H1 (cell line): ENCODE measurements at regions not wholly inside any gene's neighbourhood (a gene's known extent, or its start where the extent isn't known, plus 50 kb on each side); places are given as distances from the start of the nearest gene placed in this dataset.

Experiments used
- CTCF ChIA-PET: fragments of 300-600 bp; sonication (Branson Sonifier 250); formaldehyde crosslinking; loops from one replicate; lab custom pipeline; 2021; ENCODE audit not compliant: partially characterized antibody; lab: Charles Lee
- POLR2A ChIA-PET: fragments of 300-600 bp; sonication (Branson Sonifier 250); formaldehyde crosslinking; loops from one replicate; lab custom pipeline; 2021; ENCODE audit warnings: inconsistent platforms; ENCODE audit not compliant: partially characterized antibody; lab: Charles Lee
- DNase-seq, 2 experiments: peaks; one replicate each; pipeline versions ENCODE4 v3.0.0 to v3.0.0-alpha.2; 2010 to 2022; ENCODE audit warnings: low spot score in 2 of 2, low read depth in 1 of 2, mixed read lengths in 1 of 2
- FAIRE-seq: peaks from 2 replicates; lab custom pipeline; 2011; peaks lifted over from hg19 to GRCh38; lab: Jason Lieb, UNC
- H2AFZ ChIP-seq: 2 replicates; pipeline ENCODE4 v1.8.1; 2012; ENCODE audit warnings: low read length, inconsistent platforms
- H2AK5ac ChIP-seq: 2 replicates; pipeline ENCODE4 v1.6.1; 2013; ENCODE audit warnings: low read depth, low read length
- H2BK120ac ChIP-seq: replicated peaks from 2 replicates; pipeline ENCODE3; 2013; ENCODE audit warnings: low read depth, low read length, inconsistent platforms
- H2BK12ac ChIP-seq: 2 replicates; pipeline ENCODE4 v1.6.1; 2013; ENCODE audit warnings: low read depth, low read length
- H2BK15ac ChIP-seq: 2 replicates; pipeline ENCODE4 v1.6.1; 2013; ENCODE audit warnings: low read length
- H2BK20ac ChIP-seq: 2 replicates; pipeline ENCODE4 v1.6.1; 2013; ENCODE audit warnings: low read length
- H2BK5ac ChIP-seq: 2 replicates; pipeline ENCODE4 v1.6.1; 2013; ENCODE audit warnings: low read depth, low read length
- H3K14ac ChIP-seq: 2 replicates; pipeline ENCODE4 v1.6.1; 2013; ENCODE audit warnings: inconsistent platforms; ENCODE audit not compliant: insufficient read length
- H3K18ac ChIP-seq: 2 replicates; pipeline ENCODE4 v1.6.1; 2013; ENCODE audit warnings: low read length; ENCODE audit errors: extremely low read depth
- H3K23ac ChIP-seq: 2 replicates; pipeline ENCODE4 v1.6.1; 2013; ENCODE audit warnings: inconsistent platforms; ENCODE audit not compliant: insufficient read length
- H3K23me2 ChIP-seq: 2 replicates; pipeline ENCODE4 v1.6.1; 2013; ENCODE audit warnings: low read depth, low read length
- H3K27ac ChIP-seq: 2 replicates; pipeline ENCODE4 v1.6.1; 2011; ENCODE audit warnings: low read depth, low read length, inconsistent platforms
- H3K27me3 ChIP-seq, 4 experiments: replicated peaks in 1 of 4; 1 replicate in 1 of 4; 2 replicates in 3 of 4; pipeline versions ENCODE4 v1.6.1 to v1.8.1; 2011 to 2013; ENCODE audit warnings: low read length in 3 of 4, mild to moderate bottlenecking in 3 of 4, inconsistent platforms in 2 of 4, mixed read lengths in 2 of 4, moderate library complexity in 1 of 4; ENCODE audit not compliant: control insufficient read depth in 3 of 4, insufficient read depth in 3 of 4; ENCODE audit errors: extremely low read depth in 1 of 4
- H3K36me3 ChIP-seq, 4 experiments: 2 replicates each; pipeline versions ENCODE4 v1.6.1 to v1.8.1; 2011 to 2013; ENCODE audit warnings: mild to moderate bottlenecking in 4 of 4, low read length in 3 of 4, moderate library complexity in 2 of 4, control low read depth in 1 of 4, inconsistent platforms in 1 of 4; ENCODE audit not compliant: insufficient read depth in 4 of 4, control insufficient read depth in 2 of 4
- H3K4ac ChIP-seq: replicated peaks from 2 replicates; pipeline ENCODE3; 2013; ENCODE audit warnings: low read length, low read depth, mixed read lengths, inconsistent platforms; ENCODE audit not compliant: insufficient read length
- H3K4me1 ChIP-seq, 4 experiments: replicated peaks in 1 of 4; 1 replicate in 1 of 4; 2 replicates in 3 of 4; pipeline versions ENCODE4 v1.6.1 to v1.8.1; 2011 to 2013; ENCODE audit warnings: low read length in 3 of 4, inconsistent platforms in 2 of 4, mixed read lengths in 1 of 4; ENCODE audit not compliant: insufficient read depth in 4 of 4, control insufficient read depth in 3 of 4
- H3K4me2 ChIP-seq, 2 experiments: 2 replicates each; pipeline versions ENCODE4 v1.6.1 to v1.8.1; 2011 to 2013; ENCODE audit warnings: low read depth in 2 of 2, low read length in 2 of 2, control low read depth in 1 of 2, inconsistent platforms in 1 of 2, mild to moderate bottlenecking in 1 of 2; ENCODE audit not compliant: insufficient read depth in 1 of 2
- H3K4me3 ChIP-seq, 4 experiments: fragments of 200-600, 300-600 bp in 1 of 4; sonication (generic), shearing (Covaris generic), sonication (Bioruptor Twin) in 1 of 4; 2 replicates each; pipeline versions ENCODE4 v1.5.1 to v1.8.1; 2011 to 2016; ENCODE audit warnings: low read length in 4 of 4, low read depth in 3 of 4, control low read depth in 2 of 4, inconsistent platforms in 2 of 4, mild to moderate bottlenecking in 2 of 4, mixed read lengths in 1 of 4, moderate library complexity in 1 of 4; ENCODE audit not compliant: insufficient read depth in 2 of 4; ENCODE audit errors: extremely low read depth in 1 of 4
- H3K56ac ChIP-seq: replicated peaks from 2 replicates; pipeline ENCODE3; 2013; ENCODE audit warnings: low read depth, mild to moderate bottlenecking, mixed read lengths, low read length, inconsistent platforms; ENCODE audit not compliant: insufficient read length
- H3K79me1 ChIP-seq: 2 replicates; pipeline ENCODE4 v1.6.1; 2013; ENCODE audit warnings: low read depth, low read length, control low read depth
- H3K79me2 ChIP-seq, 2 experiments: 2 replicates each; pipeline versions ENCODE4 v1.6.1 to v1.8.1; 2012 to 2013; ENCODE audit warnings: low read length in 2 of 2, mild to moderate bottlenecking in 2 of 2, inconsistent platforms in 1 of 2; ENCODE audit not compliant: insufficient read depth in 2 of 2, control insufficient read depth in 1 of 2
- H3K9ac ChIP-seq, 4 experiments: replicated peaks in 1 of 4; 1 replicate in 1 of 4; 2 replicates in 3 of 4; pipeline versions ENCODE4 v1.6.1 to v1.8.1; 2011 to 2013; ENCODE audit warnings: low read depth in 3 of 4, low read length in 3 of 4, control low read depth in 2 of 4, mild to moderate bottlenecking in 2 of 4, moderate library complexity in 2 of 4, inconsistent platforms in 1 of 4; ENCODE audit errors: extremely low read depth in 1 of 4
- H3K9me3 ChIP-seq, 2 experiments: 2 replicates each; pipeline versions ENCODE4 v1.6.1 to v1.8.1; 2012 to 2013; ENCODE audit warnings: mild to moderate bottlenecking in 2 of 2, moderate library complexity in 2 of 2, control low read depth in 1 of 2, inconsistent platforms in 1 of 2, low read depth in 1 of 2, low read length in 1 of 2, mixed read lengths in 1 of 2; ENCODE audit not compliant: insufficient read depth in 2 of 2
- H4K20me1 ChIP-seq, 2 experiments: replicated peaks in 1 of 2; 2 replicates each; pipeline versions ENCODE3 to v1.8.1; 2011 to 2013; ENCODE audit warnings: inconsistent platforms in 2 of 2, low read length in 2 of 2, mild to moderate bottlenecking in 1 of 2; ENCODE audit not compliant: insufficient read depth in 2 of 2, control insufficient read depth in 1 of 2
- H4K5ac ChIP-seq: 2 replicates; pipeline ENCODE4 v1.6.1; 2013; ENCODE audit warnings: low read length, low read depth, mixed read lengths, inconsistent platforms; ENCODE audit not compliant: insufficient read length
- H4K8ac ChIP-seq: 2 replicates; pipeline ENCODE4 v1.8.0; 2013; ENCODE audit warnings: mild to moderate bottlenecking, moderate library complexity, low read length, inconsistent platforms; ENCODE audit not compliant: insufficient read depth; ENCODE audit errors: extremely low read depth
- H4K91ac ChIP-seq: replicated peaks from 2 replicates; pipeline ENCODE3; 2013; ENCODE audit warnings: low read length, mixed read lengths, inconsistent platforms; ENCODE audit not compliant: insufficient read length
- ATF2 ChIP-seq: IDR thresholded peaks from 2 replicates; pipeline ENCODE4 v1.6.1; 2012; ENCODE audit warnings: low read length, inconsistent platforms
- CBX8 ChIP-seq: fragments of 300-800, 300-1000 bp; sonication (generic); IDR thresholded peaks from 2 replicates; pipeline ENCODE4 v1.7.1; 2016; ENCODE audit warnings: low read depth, low read length, borderline replicate concordance
- CHD2 ChIP-seq: IDR thresholded peaks from 2 replicates; pipeline ENCODE4 v1.6.1; 2012; ENCODE audit warnings: low read length, improper control_type of control experiment
- CTBP2 ChIP-seq: IDR thresholded peaks from 2 replicates; pipeline ENCODE4 v1.7.0; 2011; ENCODE audit warnings: borderline replicate concordance, mild to moderate bottlenecking, moderate library complexity, mixed read lengths, low read length; ENCODE audit not compliant: insufficient read depth, insufficient read length
- GABPA ChIP-seq: IDR thresholded peaks from 2 replicates; pipeline ENCODE4 v1.6.1; 2011; ENCODE audit warnings: mild to moderate bottlenecking, low read length, moderate library complexity, borderline replicate concordance; ENCODE audit not compliant: insufficient read depth
- HDAC6 ChIP-seq: IDR thresholded peaks from one replicate; pipeline ENCODE4 v1.7.1; 2012; ENCODE audit warnings: low read depth, mild to moderate bottlenecking, inconsistent platforms, low read length, moderate library complexity
- POLR2A ChIP-seq, 2 experiments: IDR thresholded peaks; 1 replicate in 1 of 2; 2 replicates in 1 of 2; pipeline ENCODE4 v1.6.1; 2011; ENCODE audit warnings: low read depth in 2 of 2, low read length in 2 of 2, mild to moderate bottlenecking in 2 of 2; ENCODE audit errors: control extremely low read depth in 1 of 2
- RXRA ChIP-seq: IDR thresholded peaks from 2 replicates; pipeline ENCODE4 v1.6.1; 2011; ENCODE audit warnings: low read depth, mild to moderate bottlenecking, low read length, moderate library complexity; ENCODE audit not compliant: insufficient read depth
- SAP30 ChIP-seq: fragments of 300-600 bp; sonication (generic); IDR thresholded peaks from 2 replicates; pipeline ENCODE4 v1.7.1; 2012; ENCODE audit warnings: low read length, moderate library complexity, mild to moderate bottlenecking, inconsistent platforms; ENCODE audit not compliant: insufficient read depth, insufficient replicate concordance

GRCh38 chr3:31370380-31370666 lies 162.4 kb upstream of the STT3B start:
- Histone ChIP-seq H2BK5ac (no peak overlapping the region), H4K91ac (no peak overlapping the region), H3K9ac (no peak overlapping the region), H4K8ac (no peak overlapping the region), H3K18ac (no peak overlapping the region), H3K23ac (no peak overlapping the region), H2AK5ac (no peak overlapping the region), H3K14ac (no peak overlapping the region), H3K4me2 (no peak overlapping the region), H3K23me2 (no peaks in the 10 kb centered on the region), H3K56ac (no peak overlapping the region), H2AFZ (no peak overlapping the region), H3K4me1 (no peaks in the 10 kb centered on the region), H4K5ac (no peak overlapping the region), H3K9me3 (no peaks in the 10 kb centered on the region; a peak in 1 of 4 replicates), H2BK15ac (no peak overlapping the region), H3K79me1 (no peaks in the 10 kb centered on the region), H4K20me1 (no peaks in the 10 kb centered on the region), H2BK120ac (no peak overlapping the region), H3K4me3 (no peak overlapping the region), H2BK12ac (no peak overlapping the region), H2BK20ac (no peak overlapping the region), H3K27ac (no peak overlapping the region), H3K4ac (no peak overlapping the region), H3K79me2 (no peaks in the 10 kb centered on the region), H3K27me3 (no peaks in the 10 kb centered on the region), H3K36me3 (no peaks in the 10 kb centered on the region)
- ChIA-PET CTCF (interaction anchor here (1.3 kb wide), 1 partner anchor 12 kb away, joined by 4 read pairs; no protein-coding TSS in a partner anchor), POLR2A (no interaction called here)
- FAIRE-seq: no peak
- TF ChIP-seq GABPA: no peak
- TF ChIP-seq HDAC6: no peak
- no peak for TF ChIP-seq SAP30
- TF ChIP-seq RXRA: no peak
- no peak for TF ChIP-seq CTBP2
- no peak for TF ChIP-seq POLR2A (IDR thresholded peaks at IDR 0.05; ENCODE audit: control extremely low read depth in 1 of 2, low read depth in 2 of 2, low read length in 2 of 2)
- no peak for TF ChIP-seq ATF2
- no peak for TF ChIP-seq CHD2
- no peak for TF ChIP-seq CBX8
- DNase-seq: no peak
